Heart right ventricle (tissue), 16 donors: ENCODE measurements at regions not wholly inside any gene's neighbourhood (a gene's known extent, or its start where the extent isn't known, plus 50 kb on each side); places are given as distances from the start of the nearest gene placed in this dataset.

ENCODE experiments used
- ATAC-seq, 8 donors: fragments of 200-7000 bp; cut with Tn5 transposase; one replicate each; pipeline ENCODE4 v1.9.1; 2020; ENCODE audit warnings: mild to moderate bottlenecking in 8 of 8, moderate library complexity in 8 of 8, moderate number of reproducible peaks in 1 of 8
- DNase-seq, 2 donors: peaks; one replicate each; pipeline ENCODE4 v3.0.0-alpha.2; 2020
- H3K27ac ChIP-seq, 10 donors: fragments of 200-600 bp; sonication (generic) in 2 of 10; one replicate each; pipeline versions ENCODE4 v1.5.0 to v1.8.0; 2020 to 2022; ENCODE audit warnings: mild to moderate bottlenecking in 3 of 10
- H3K27me3 ChIP-seq, 7 donors: fragments of 200-600 bp; one replicate each; pipeline ENCODE4 v1.8.0; 2021 to 2022; ENCODE audit warnings: mild to moderate bottlenecking in 2 of 7
- H3K36me3 ChIP-seq, 9 donors: fragments of 200-600 bp; sonication (generic) in 1 of 9; one replicate each; pipeline versions ENCODE4 v1.5.0 to v1.8.0; 2020 to 2022; ENCODE audit warnings: mild to moderate bottlenecking in 2 of 9
- H3K4me1 ChIP-seq, 9 donors: fragments of 200-600 bp; sonication (generic) in 1 of 9; one replicate each; pipeline versions ENCODE4 v1.5.0 to v1.8.0; 2020 to 2022; ENCODE audit warnings: mild to moderate bottlenecking in 4 of 9
- H3K4me3 ChIP-seq, 10 donors: fragments of 200-600 bp; sonication (generic) in 2 of 10; one replicate each; pipeline versions ENCODE4 v1.5.0 to v1.8.0; 2020 to 2022; ENCODE audit warnings: mild to moderate bottlenecking in 7 of 10, moderate library complexity in 2 of 10
- H3K9me3 ChIP-seq, 11 donors: fragments of 200-600 bp in 10 of 11; sonication (generic) in 2 of 11; one replicate each; pipeline versions ENCODE4 v1.5.0 to v1.8.0; 2013 to 2022; ENCODE audit warnings: mild to moderate bottlenecking in 2 of 11, control low read depth in 1 of 11, moderate library complexity in 1 of 11
- WGBS, 2 donors: extraction: QIAGEN DNeasy Blood & Tissue Kit; methylation state at CpG; one replicate each; pipeline ENCODE4 v1.1.7; 2013; ENCODE audit warnings: inconsistent platforms in 1 of 2; 5-methylcytosine and 5-hydroxymethylcytosine counted together
- intact Hi-C, 10 donors: fragments of 100-400 bp; cut with DNase I; formaldehyde crosslinking; loops; one replicate each; pipeline versions ENCODE4 v1.11.1 to v1.14.2; 2022
- TF ChIP-seq, protein P1 (sequence below), 9 donors: fragments of 200-600 bp; sonication (generic) in 2 of 9; IDR thresholded peaks; one replicate each; pipeline versions ENCODE4 v1.5.0 to v1.8.0; 2021 to 2022; ENCODE audit warnings: antibody characterized with exemption in 9 of 9, mild to moderate bottlenecking in 5 of 9, moderate library complexity in 1 of 9
- donor health status: Arrhythmogenic right ventricular cardiomyopathy.
- donor health status: ischemic (EF 13 %, LVEDD 7.1; RV severe dilation, severe dysfunction).
- donor health status: healthy with polysubstance abuse.
- donor health status: DM: no; HTN: yes; CAD: no.
- donor health status: DM: no; HTN: no; CAD: no.
- donor health status: ischemic (EF 25% LVEDD 6.9; RV normal size, moderate dysfunction).
- donor health status: ischemic (EF 25% LVEDD 5.7; RV mildly dilated, moderate dysfunction).
- donor health status: healthy.
- donor health status: DM: yes; HTN: yes; CAD: no.
- donor health status: Ischemic cardiomyopathy.
- donor health status: ischemic (EF 35%, LVEDD 5.7; RV mildly dilated, moderate dysfunction).
- donor health status: nonischemic (EF 11% LVEDD 7.7; RV severe dilation, severe dysfunction).
- donor health status: DM: yes; HTN: yes; CAD: no.
- donor health status: PGD.
- donor health status: ischemic (EF 29% LVEDD 5.4; RV normal size, mild dysfunction).
- donor health status: nonischemic (EF 23%, LVEDD 6.1; RV moderate dilation, normal function).

DNA sequence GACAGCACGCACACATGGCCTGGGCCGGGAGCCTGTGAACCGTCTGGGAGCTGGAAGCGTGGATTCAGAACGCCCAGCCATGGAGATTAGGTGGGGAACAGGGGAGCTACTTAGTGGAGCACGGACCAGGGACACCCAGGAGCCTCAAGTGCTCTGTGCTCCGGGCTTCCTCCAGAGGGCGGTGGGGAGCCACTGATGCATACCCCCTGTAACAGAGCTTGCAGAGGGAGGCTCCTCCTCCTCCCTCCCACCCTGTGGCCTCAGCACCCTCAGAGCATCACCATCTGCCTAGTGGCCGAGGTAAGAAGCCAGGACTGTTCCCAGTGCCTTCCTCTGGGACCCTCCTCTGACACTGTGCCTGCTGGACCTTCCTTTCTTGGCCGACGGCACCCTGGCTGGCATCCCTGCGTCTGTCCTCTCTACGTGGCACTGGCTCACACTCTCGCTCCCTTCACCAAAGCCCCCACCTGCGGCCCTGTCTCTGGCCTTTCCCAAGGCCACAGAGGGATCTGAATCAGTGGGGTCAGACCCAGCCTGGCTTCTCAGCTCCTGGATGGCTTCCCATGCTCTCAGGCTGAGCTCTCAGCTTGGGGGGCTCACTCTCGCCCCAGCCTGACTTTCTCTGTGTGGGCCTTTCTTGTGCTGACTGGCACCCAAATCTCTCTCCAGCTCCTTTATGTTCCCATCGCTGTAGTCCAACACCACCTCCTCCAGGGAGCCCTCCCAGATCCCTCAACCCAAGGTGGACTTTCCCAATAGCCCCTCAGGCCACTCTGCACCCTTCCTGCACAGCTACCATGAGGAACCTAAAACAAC is 780.9 kb downstream of the BRD1 start:
- no peaks in the 10 kb centered on the region for H3K36me3 ChIP-seq
- no peaks in the 10 kb centered on the region for H3K4me1 ChIP-seq
- 46 to 47% methylated on average over 17 of the region's 17 CpGs for WGBS, 2 donors
- no peak overlapping the region for H3K4me3 ChIP-seq
- ATAC-seq (peak in 7 of 8 donors; percentile 47 to 75 (median 70)), DNase-seq (peak; percentile 24 to 42)
- TF ChIP-seq, protein P1, sequence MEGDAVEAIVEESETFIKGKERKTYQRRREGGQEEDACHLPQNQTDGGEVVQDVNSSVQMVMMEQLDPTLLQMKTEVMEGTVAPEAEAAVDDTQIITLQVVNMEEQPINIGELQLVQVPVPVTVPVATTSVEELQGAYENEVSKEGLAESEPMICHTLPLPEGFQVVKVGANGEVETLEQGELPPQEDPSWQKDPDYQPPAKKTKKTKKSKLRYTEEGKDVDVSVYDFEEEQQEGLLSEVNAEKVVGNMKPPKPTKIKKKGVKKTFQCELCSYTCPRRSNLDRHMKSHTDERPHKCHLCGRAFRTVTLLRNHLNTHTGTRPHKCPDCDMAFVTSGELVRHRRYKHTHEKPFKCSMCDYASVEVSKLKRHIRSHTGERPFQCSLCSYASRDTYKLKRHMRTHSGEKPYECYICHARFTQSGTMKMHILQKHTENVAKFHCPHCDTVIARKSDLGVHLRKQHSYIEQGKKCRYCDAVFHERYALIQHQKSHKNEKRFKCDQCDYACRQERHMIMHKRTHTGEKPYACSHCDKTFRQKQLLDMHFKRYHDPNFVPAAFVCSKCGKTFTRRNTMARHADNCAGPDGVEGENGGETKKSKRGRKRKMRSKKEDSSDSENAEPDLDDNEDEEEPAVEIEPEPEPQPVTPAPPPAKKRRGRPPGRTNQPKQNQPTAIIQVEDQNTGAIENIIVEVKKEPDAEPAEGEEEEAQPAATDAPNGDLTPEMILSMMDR (IDR thresholded peaks at IDR 0.05), result peak; percentile 10 to 58 (median 48)
- H3K27me3 ChIP-seq, result peaks cover 0 to 70% (median 29%) of the 10 kb centered on the region in 7 donors
- no peaks in the 10 kb centered on the region for H3K9me3 ChIP-seq
- intact Hi-C loops, result loop anchor here in 9 of 10 donors (2.0 to 10.0 kb wide), 5 partner anchors 258 to 678 kb away; no protein-coding TSS in a partner anchor
- no peak overlapping the region for H3K27ac ChIP-seq

DNA sequence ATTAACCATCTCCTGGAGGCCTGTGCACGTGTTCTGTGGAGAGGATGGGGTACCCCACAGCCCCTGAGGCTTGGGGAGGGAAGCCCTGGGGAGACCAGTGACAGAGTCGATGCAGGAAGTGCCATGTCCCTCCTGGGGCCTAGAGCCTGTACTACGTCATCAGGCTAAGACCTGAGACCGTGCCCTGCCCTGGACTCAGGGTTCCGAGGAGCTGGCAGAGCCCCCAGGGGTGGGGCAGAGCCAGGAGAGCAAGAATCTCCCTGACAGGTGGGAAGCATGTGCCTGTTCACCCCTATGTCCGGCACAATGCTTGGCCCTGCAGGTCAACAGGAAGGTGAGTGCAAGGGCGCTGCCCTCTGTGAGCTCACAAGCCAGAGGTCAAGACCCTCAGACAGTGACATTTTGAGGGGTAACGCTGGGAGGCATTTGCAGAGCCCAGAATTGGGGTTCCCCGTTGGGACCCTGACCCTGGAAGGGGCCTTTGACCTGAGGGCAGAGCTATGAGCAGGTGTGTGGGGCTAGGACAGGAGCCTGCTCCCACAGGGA is 781.6 kb downstream of the BRD1 start:
- Histone ChIP-seq H3K36me3 (no peaks in the 10 kb centered on the region), H3K27me3 (peaks cover 0 to 71% (median 36%) of the 10 kb centered on the region in 7 donors), H3K27ac (no peak overlapping the region), H3K4me3 (no peak overlapping the region), H3K9me3 (no peaks in the 10 kb centered on the region), H3K4me1 (no peaks in the 10 kb centered on the region)
- ATAC-seq (peak in 1 of 8 donors; percentile 15), DNase-seq (no peak)
- TF ChIP-seq, protein P1 (IDR thresholded peaks at IDR 0.05), result no peak
- WGBS, 2 donors, result 60 to 63% methylated on average over 9 of the region's 9 CpGs
- intact Hi-C loops, result loop anchor here in 9 of 10 donors (2.0 to 10.0 kb wide), 5 partner anchors 259 to 679 kb away; no protein-coding TSS in a partner anchor

DNA sequence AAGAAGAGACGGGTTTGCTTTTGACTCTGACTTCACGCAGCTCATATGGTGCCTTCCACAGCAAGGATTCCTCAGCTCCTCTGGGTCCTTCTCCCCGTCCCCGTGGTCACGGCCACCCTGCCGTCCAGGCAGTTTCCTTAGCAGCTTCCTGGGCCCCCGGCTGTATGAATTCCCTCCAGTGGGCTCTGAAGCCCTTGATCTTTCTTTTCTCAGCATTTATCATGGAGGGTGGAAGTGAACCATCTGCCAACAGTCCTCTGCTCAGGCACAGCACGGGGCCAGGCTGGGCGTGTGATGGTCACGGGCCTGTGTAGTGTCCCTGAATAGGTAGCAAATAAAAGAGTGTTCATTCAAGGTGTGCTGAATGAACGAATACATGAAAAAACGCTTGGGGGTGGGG is 782.4 kb downstream of the BRD1 start:
- no peak overlapping the region for H3K27ac ChIP-seq
- ATAC-seq (no peak), DNase-seq (no peak)
- TF ChIP-seq, protein P1 (IDR thresholded peaks at IDR 0.05), result no peak
- intact Hi-C loops, result loop anchor here in 8 of 10 donors (5.0 to 10.0 kb wide), 4 partner anchors 260 to 680 kb away; no protein-coding TSS in a partner anchor
- WGBS, 2 donors, result 71 to 76% methylated on average over 12 of the region's 12 CpGs
- no peak overlapping the region for H3K4me3 ChIP-seq
- no peaks in the 10 kb centered on the region for H3K4me1 ChIP-seq
- H3K36me3 ChIP-seq, result no peaks in the 10 kb centered on the region
- H3K9me3 ChIP-seq, result no peaks in the 10 kb centered on the region
- H3K27me3 ChIP-seq, result peaks cover 0 to 70% (median 39%) of the 10 kb centered on the region in 7 donors

DNA sequence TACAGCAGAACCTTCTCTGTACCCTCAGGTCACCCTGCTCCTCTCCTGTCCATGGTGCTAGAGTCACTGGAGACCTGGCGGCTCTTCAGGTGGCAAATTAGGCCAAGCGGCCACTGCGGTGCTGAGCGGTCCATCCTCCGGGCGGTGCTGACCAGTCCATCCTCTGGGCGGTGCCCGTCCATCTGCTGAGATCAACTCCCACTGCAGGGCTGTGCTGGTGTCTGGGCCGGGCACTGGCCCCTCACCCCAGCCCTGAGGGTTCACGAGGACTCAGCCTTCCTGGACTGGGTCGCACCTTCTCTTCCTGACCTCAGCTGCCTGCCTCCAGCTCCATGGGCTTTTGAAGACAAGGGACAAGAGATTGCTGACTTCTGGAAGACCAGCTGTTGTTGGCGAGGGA is 782.9 kb downstream of the BRD1 start:
- no peak overlapping the region for H3K4me3 ChIP-seq
- peaks cover 0 to 65% (median 39%) of the 10 kb centered on the region in 7 donors for H3K27me3 ChIP-seq
- ATAC-seq (no peak), DNase-seq (no peak)
- intact Hi-C loops, result loop anchor here in 8 of 10 donors (5.0 to 10.0 kb wide), 4 partner anchors 260 to 680 kb away; no protein-coding TSS in a partner anchor
- 85% methylated on average over 12 of the region's 12 CpGs for WGBS, 2 donors
- TF ChIP-seq, protein P1 (IDR thresholded peaks at IDR 0.05), result no peak
- H3K36me3 ChIP-seq, result no peaks in the 10 kb centered on the region
- H3K9me3 ChIP-seq, result no peaks in the 10 kb centered on the region
- no peaks in the 10 kb centered on the region for H3K4me1 ChIP-seq
- no peak overlapping the region for H3K27ac ChIP-seq
